Stimulated activated naive B cell treated with anti-CD40 and anti-IgM and Interleukin-4, amounts not matched to agents 10 μg/mL and 1 μg/mL and 100 μg/mL, for 72 hours (primary cell): ENCODE measurements at regions not wholly inside any gene's neighbourhood (a gene's known extent, or its start where the extent isn't known, plus 50 kb on each side); places are given as distances from the start of the nearest gene placed in this dataset.

ENCODE experiments used
- ATAC-seq, 2 donors: fragments of 150-1000 bp; cut with Tn5 transposase; replicated peaks; 2 replicates each; pipeline ENCODE4 v1.10.0; 2021; ENCODE audit warnings: moderate library complexity in 1 of 2
- DNase-seq: peaks from one replicate; pipeline ENCODE4 v3.0.0; 2021
- H3K27ac Mint-ChIP-seq: one replicate; pipeline ENCODE4 v1.8.0; 2022; ENCODE audit warnings: mild to moderate bottlenecking, mixed read lengths
- H3K27me3 Mint-ChIP-seq, 2 donors: one replicate each; pipeline ENCODE4 v1.8.0; 2022; ENCODE audit warnings: mixed read lengths in 2 of 2
- H3K36me3 Mint-ChIP-seq, 2 donors: one replicate each; pipeline ENCODE4 v1.8.0; 2022; ENCODE audit warnings: mixed read lengths in 2 of 2, mild to moderate bottlenecking in 1 of 2
- H3K4me1 Mint-ChIP-seq, 2 donors: one replicate each; pipeline ENCODE4 v1.8.0; 2022; ENCODE audit warnings: mixed read lengths in 2 of 2, mild to moderate bottlenecking in 1 of 2
- H3K4me3 Mint-ChIP-seq, 2 donors: one replicate each; pipeline ENCODE4 v1.8.0; 2022; ENCODE audit warnings: mild to moderate bottlenecking in 2 of 2, mixed read lengths in 2 of 2, moderate library complexity in 1 of 2
- H3K9me3 Mint-ChIP-seq, 2 donors: one replicate each; pipeline ENCODE4 v1.8.0; 2022; ENCODE audit warnings: mixed read lengths in 2 of 2, mild to moderate bottlenecking in 1 of 2

GRCh38 chr17:71247441-71248015 is 873.3 kb upstream of the SOX9 start:
- no peaks in the 10 kb centered on the region for H3K27me3 Mint-ChIP-seq
- H3K9me3 Mint-ChIP-seq: peaks cover 0 to 11% of the 10 kb centered on the region in 2 donors
- H3K4me1 Mint-ChIP-seq: no peaks in the 10 kb centered on the region
- ATAC-seq: no peak
- no peak overlapping the region for H3K4me3 Mint-ChIP-seq
- H3K27ac Mint-ChIP-seq: no peak overlapping the region
- no peak for DNase-seq
- H3K36me3 Mint-ChIP-seq: no peaks in the 10 kb centered on the region

GRCh38 chr17:71251276-71251675 is 869.5 kb upstream of the SOX9 start:
- ATAC-seq: no peak
- Mint-ChIP-seq H3K36me3 (no peaks in the 10 kb centered on the region), H3K9me3 (peaks cover 0 to 7% of the 10 kb centered on the region in 2 donors), H3K4me3 (no peak overlapping the region), H3K27me3 (no peaks in the 10 kb centered on the region), H3K27ac (no peak overlapping the region), H3K4me1 (no peaks in the 10 kb centered on the region)
- no peak for DNase-seq

GRCh38 chr17:71251951-71252350 is 868.9 kb upstream of the SOX9 start:
- DNase-seq (no peak), ATAC-seq (no peak)

GRCh38 chr17:71252436-71252835 is 868.4 kb upstream of the SOX9 start:
- DNase-seq: no peak
- peaks cover 0 to 5% of the 10 kb centered on the region in 2 donors for H3K9me3 Mint-ChIP-seq
- H3K27ac Mint-ChIP-seq: no peak overlapping the region
- no peaks in the 10 kb centered on the region for H3K4me1 Mint-ChIP-seq
- no peak for ATAC-seq
- H3K4me3 Mint-ChIP-seq: no peak overlapping the region
- H3K27me3 Mint-ChIP-seq: no peaks in the 10 kb centered on the region
- H3K36me3 Mint-ChIP-seq: no peaks in the 10 kb centered on the region

More at GRCh38 chr17:71251951-71252350, 868.9 kb upstream of the SOX9 start:
- Mint-ChIP-seq H3K27me3 (no peaks in the 10 kb centered on the region), H3K4me1 (no peaks in the 10 kb centered on the region), H3K36me3 (no peaks in the 10 kb centered on the region), H3K9me3 (peaks cover 0 to 8% of the 10 kb centered on the region in 2 donors), H3K27ac (no peak overlapping the region), H3K4me3 (no peak overlapping the region)

- no peak for DNase-seq
- no peak overlapping the region for H3K27ac Mint-ChIP-seq
- H3K9me3 Mint-ChIP-seq: peaks cover 0 to 5% of the 10 kb centered on the region in 2 donors
- H3K36me3 Mint-ChIP-seq: no peaks in the 10 kb centered on the region
- no peaks in the 10 kb centered on the region for H3K27me3 Mint-ChIP-seq
- no peaks in the 10 kb centered on the region for H3K4me1 Mint-ChIP-seq
- no peak for ATAC-seq
- no peak overlapping the region for H3K4me3 Mint-ChIP-seq
These were observed 863.7 kb upstream of the SOX9 start for GRCh38 chr17:71257096-71257495.

GRCh38 chr17:71260366-71260940 is 860.4 kb upstream of the SOX9 start:
- H3K27ac Mint-ChIP-seq: no peak overlapping the region
- H3K9me3 Mint-ChIP-seq: peaks cover 0 to 7% of the 10 kb centered on the region in 2 donors
- no peaks in the 10 kb centered on the region for H3K27me3 Mint-ChIP-seq
- H3K4me1 Mint-ChIP-seq: no peaks in the 10 kb centered on the region
- ATAC-seq: no peak
- H3K36me3 Mint-ChIP-seq: no peaks in the 10 kb centered on the region
- DNase-seq: no peak
- no peak overlapping the region for H3K4me3 Mint-ChIP-seq

GRCh38 chr17:71262586-71262985 is 858.2 kb upstream of the SOX9 start:
- no peak for DNase-seq
- no peak for ATAC-seq
- no peak overlapping the region for H3K27ac Mint-ChIP-seq
- H3K36me3 Mint-ChIP-seq: no peaks in the 10 kb centered on the region
- H3K9me3 Mint-ChIP-seq: peaks cover 14 to 16% of the 10 kb centered on the region in 2 donors
- no peaks in the 10 kb centered on the region for H3K27me3 Mint-ChIP-seq
- H3K4me1 Mint-ChIP-seq: no peaks in the 10 kb centered on the region
- H3K4me3 Mint-ChIP-seq: no peak overlapping the region

GRCh38 chr17:71267668-71268067 is 853.2 kb upstream of the SOX9 start:
- peaks cover 14 to 22% of the 10 kb centered on the region in 2 donors for H3K9me3 Mint-ChIP-seq
- no peak overlapping the region for H3K4me3 Mint-ChIP-seq
- no peaks in the 10 kb centered on the region for H3K36me3 Mint-ChIP-seq
- DNase-seq (no peak), ATAC-seq (no peak)
- no peaks in the 10 kb centered on the region for H3K27me3 Mint-ChIP-seq
- no peaks in the 10 kb centered on the region for H3K4me1 Mint-ChIP-seq
- H3K27ac Mint-ChIP-seq: no peak overlapping the region

- no peak for ATAC-seq
- peaks cover 14 to 20% of the 10 kb centered on the region in 2 donors for H3K9me3 Mint-ChIP-seq
- H3K27ac Mint-ChIP-seq: no peak overlapping the region
These were observed 851.6 kb upstream of the SOX9 start for GRCh38 chr17:71269201-71269600.

GRCh38 chr17:71273441-71273840 is 847.4 kb upstream of the SOX9 start:
- Mint-ChIP-seq H3K9me3 (peaks cover 0 to 5% of the 10 kb centered on the region in 2 donors), H3K36me3 (no peaks in the 10 kb centered on the region), H3K27me3 (no peaks in the 10 kb centered on the region), H3K4me3 (no peak overlapping the region), H3K27ac (no peak overlapping the region), H3K4me1 (no peaks in the 10 kb centered on the region)
- no peak for DNase-seq
- no peak for ATAC-seq

More at GRCh38 chr17:71269201-71269600, 851.6 kb upstream of the SOX9 start:
- DNase-seq: no peak
- H3K4me3 Mint-ChIP-seq: no peak overlapping the region
- no peaks in the 10 kb centered on the region for H3K27me3 Mint-ChIP-seq
- no peaks in the 10 kb centered on the region for H3K36me3 Mint-ChIP-seq
- H3K4me1 Mint-ChIP-seq: no peaks in the 10 kb centered on the region

GRCh38 chr17:71276079-71276478 is 844.7 kb upstream of the SOX9 start:
- peaks cover 0 to 3% of the 10 kb centered on the region in 2 donors for H3K9me3 Mint-ChIP-seq
- H3K27me3 Mint-ChIP-seq: no peaks in the 10 kb centered on the region
- H3K36me3 Mint-ChIP-seq: no peaks in the 10 kb centered on the region
- H3K27ac Mint-ChIP-seq: no peak overlapping the region
- no peaks in the 10 kb centered on the region for H3K4me1 Mint-ChIP-seq
- ATAC-seq: no peak
- DNase-seq: no peak
- H3K4me3 Mint-ChIP-seq: no peak overlapping the region

GRCh38 chr17:71283486-71283885 is 837.3 kb upstream of the SOX9 start:
- Mint-ChIP-seq H3K9me3 (peaks cover 4 to 6% of the 10 kb centered on the region in 2 donors), H3K36me3 (no peaks in the 10 kb centered on the region), H3K4me1 (no peaks in the 10 kb centered on the region), H3K4me3 (no peak overlapping the region), H3K27me3 (no peaks in the 10 kb centered on the region), H3K27ac (no peak overlapping the region)
- no peak for DNase-seq
- no peak for ATAC-seq

GRCh38 chr17:71284032-71284755 is 836.6 kb upstream of the SOX9 start:
- peaks cover 4 to 8% of the 10 kb centered on the region in 2 donors for H3K9me3 Mint-ChIP-seq
- H3K36me3 Mint-ChIP-seq: no peaks in the 10 kb centered on the region
- DNase-seq (no peak), ATAC-seq (no peak)
- H3K4me1 Mint-ChIP-seq: no peaks in the 10 kb centered on the region
- H3K27me3 Mint-ChIP-seq: no peaks in the 10 kb centered on the region
- no peak overlapping the region for H3K27ac Mint-ChIP-seq
- H3K4me3 Mint-ChIP-seq: no peak overlapping the region

- no peaks in the 10 kb centered on the region for H3K4me1 Mint-ChIP-seq
- no peak overlapping the region for H3K27ac Mint-ChIP-seq
- DNase-seq (no peak), ATAC-seq (no peak)
- no peak overlapping the region for H3K4me3 Mint-ChIP-seq
- no peaks in the 10 kb centered on the region for H3K27me3 Mint-ChIP-seq
- H3K9me3 Mint-ChIP-seq: peaks cover 4 to 10% of the 10 kb centered on the region in 2 donors
- no peaks in the 10 kb centered on the region for H3K36me3 Mint-ChIP-seq
These were observed 834.2 kb upstream of the SOX9 start for GRCh38 chr17:71286625-71287024.
